Type B pancreatic cell (in vitro differentiated cells): ENCODE measurements at regions not wholly inside any gene's neighbourhood (a gene's known extent, or its start where the extent isn't known, plus 50 kb on each side); places are given as distances from the start of the nearest gene placed in this dataset.

ENCODE experiments used
- DNase-seq: peaks from one replicate; pipeline ENCODE4 v3.0.0; 2021; ENCODE audit warnings: mixed read lengths; ENCODE audit not compliant: unreplicated experiment; ENCODE audit errors: extremely low spot score
- H3K27ac Mint-ChIP-seq: 2 replicates; pipeline ENCODE4 v1.8.0; 2021; ENCODE audit warnings: mild to moderate bottlenecking, mixed read lengths
- H3K27me3 Mint-ChIP-seq: 2 replicates; pipeline ENCODE4 v1.8.0; 2021; ENCODE audit warnings: mixed read lengths
- H3K36me3 Mint-ChIP-seq: 2 replicates; pipeline ENCODE4 v1.8.0; 2021; ENCODE audit warnings: mixed read lengths
- H3K4me1 Mint-ChIP-seq: one replicate; pipeline ENCODE4 v1.8.0; 2021; ENCODE audit warnings: mixed read lengths; ENCODE audit not compliant: unreplicated experiment
- H3K4me3 Mint-ChIP-seq: 2 replicates; pipeline ENCODE4 v1.8.0; 2021; ENCODE audit warnings: mild to moderate bottlenecking, mixed read lengths
- H3K9me3 Mint-ChIP-seq: 2 replicates; pipeline ENCODE4 v1.8.0; 2021; ENCODE audit warnings: mixed read lengths
- CTCF ChIP-seq: fragments of 200-600 bp; sonication (generic); conservative IDR thresholded peaks from 2 replicates; pipeline ENCODE4 v1.5.0; 2021; ENCODE audit warnings: antibody characterized with exemption, mild to moderate bottlenecking

- no peaks in the 10 kb centered on the region for H3K9me3 Mint-ChIP-seq
- no peaks in the 10 kb centered on the region for H3K4me1 Mint-ChIP-seq
- no peaks in the 10 kb centered on the region for H3K36me3 Mint-ChIP-seq
- no peak overlapping the region for H3K4me3 Mint-ChIP-seq
- no peak overlapping the region for H3K27ac Mint-ChIP-seq
- DNase-seq = no peak
- TF ChIP-seq CTCF = no peak
- H3K27me3 Mint-ChIP-seq = no peaks in the 10 kb centered on the region
Observed at GRCh38 chr1:195430826-195431225, 1177.4 kb downstream of the KCNT2 start.

GRCh38 chr1:195428927-195429326 lies 1179.3 kb downstream of the KCNT2 start:
- no peak for TF ChIP-seq CTCF
- Mint-ChIP-seq H3K4me3 (no peak overlapping the region), H3K4me1 (no peaks in the 10 kb centered on the region), H3K36me3 (no peaks in the 10 kb centered on the region), H3K27ac (no peak overlapping the region), H3K27me3 (no peaks in the 10 kb centered on the region), H3K9me3 (no peaks in the 10 kb centered on the region)
- DNase-seq = no peak

- H3K4me3 Mint-ChIP-seq = no peak overlapping the region
- no peak for DNase-seq
- no peak for TF ChIP-seq CTCF
- no peak overlapping the region for H3K27ac Mint-ChIP-seq
- no peaks in the 10 kb centered on the region for H3K9me3 Mint-ChIP-seq
- H3K36me3 Mint-ChIP-seq = no peaks in the 10 kb centered on the region
- no peaks in the 10 kb centered on the region for H3K27me3 Mint-ChIP-seq
- no peaks in the 10 kb centered on the region for H3K4me1 Mint-ChIP-seq
Observed at GRCh38 chr1:195415584-195415983, 1192.7 kb downstream of the KCNT2 start.

- H3K4me1 Mint-ChIP-seq = no peaks in the 10 kb centered on the region
Observed at GRCh38 chr1:195394567-195394966, 1213.7 kb downstream of the KCNT2 start.

GRCh38 chr1:195376190-195376589 lies 1232.0 kb downstream of the KCNT2 start:
- no peak overlapping the region for H3K4me3 Mint-ChIP-seq
- no peak for TF ChIP-seq CTCF
- H3K27ac Mint-ChIP-seq = no peak overlapping the region
- no peaks in the 10 kb centered on the region for H3K4me1 Mint-ChIP-seq
- H3K9me3 Mint-ChIP-seq = no peaks in the 10 kb centered on the region
- no peak for DNase-seq
- no peaks in the 10 kb centered on the region for H3K27me3 Mint-ChIP-seq
- H3K36me3 Mint-ChIP-seq = no peaks in the 10 kb centered on the region

More at GRCh38 chr1:195394567-195394966, 1213.7 kb downstream of the KCNT2 start:
- Mint-ChIP-seq H3K27ac (no peak overlapping the region), H3K9me3 (no peaks in the 10 kb centered on the region), H3K36me3 (no peaks in the 10 kb centered on the region), H3K4me3 (no peak overlapping the region), H3K27me3 (no peaks in the 10 kb centered on the region)
- no peak for TF ChIP-seq CTCF
- no peak for DNase-seq

GRCh38 chr1:195373856-195374255 lies 1234.4 kb downstream of the KCNT2 start:
- no peak for TF ChIP-seq CTCF
- no peak overlapping the region for H3K27ac Mint-ChIP-seq
- no peaks in the 10 kb centered on the region for H3K9me3 Mint-ChIP-seq
- no peak overlapping the region for H3K4me3 Mint-ChIP-seq
- DNase-seq = no peak
- H3K27me3 Mint-ChIP-seq = no peaks in the 10 kb centered on the region
- H3K4me1 Mint-ChIP-seq = no peaks in the 10 kb centered on the region
- no peaks in the 10 kb centered on the region for H3K36me3 Mint-ChIP-seq
